K562 (cell line): ENCODE measurements at regions not wholly inside any gene's neighbourhood (a gene's known extent, or its start where the extent isn't known, plus 50 kb on each side); places are given as distances from the start of the nearest gene placed in this dataset.

ENCODE experiments used
- ARID2 ChIP-seq: fragments of 450-650 bp; IDR thresholded peaks from 2 replicates; pipeline ENCODE4 v1.6.1; 2017; ENCODE audit warnings: antibody characterized with exemption, mild to moderate bottlenecking
- BCL6 ChIP-seq: fragments of 250-450 bp; sonication (Bioruptor Pico); IDR thresholded peaks from 2 replicates; pipeline ENCODE4 v1.4.0; 2020
- BHLHE40 ChIP-seq: IDR thresholded peaks from 2 replicates; pipeline ENCODE4 v1.6.1; 2011; ENCODE audit warnings: low read length, improper control_type of control experiment
- FOXO4 ChIP-seq: fragments of 450-650 bp; formaldehyde crosslinking; IDR thresholded peaks from 2 replicates; pipeline ENCODE4 v1.4.0; 2020; ENCODE audit warnings: mild to moderate bottlenecking, moderate library complexity
- GATAD2A ChIP-seq: fragments of 450-650 bp; IDR thresholded peaks from 2 replicates; pipeline ENCODE4 v1.6.1; 2017
- HMG20A ChIP-seq: fragments of 450-650 bp; formaldehyde crosslinking; conservative IDR thresholded peaks from 2 replicates; pipeline ENCODE4 v1.4.0; 2020; ENCODE audit warnings: mild to moderate bottlenecking, mixed read lengths
- HOMEZ ChIP-seq: fragments of 250-450 bp; sonication (Bioruptor Pico); IDR thresholded peaks from 2 replicates; pipeline ENCODE4 v1.4.0; 2020; ENCODE audit warnings: mild to moderate bottlenecking, moderate library complexity
- ID3 ChIP-seq, 2 experiments: fragments of 250-450 bp in 1 of 2; fragments of 450-650 bp in 1 of 2; sonication (Bioruptor Pico) in 1 of 2; IDR thresholded peaks; 2 replicates each; pipeline versions ENCODE4 v1.6.1 to v1.8.0; 2016 to 2021; ENCODE audit warnings: mild to moderate bottlenecking in 2 of 2, moderate library complexity in 2 of 2, missing compliant biosample characterization in 1 of 2, missing genetic modification characterization in 1 of 2
- KAT7 ChIP-seq: sonication (generic); formaldehyde crosslinking; IDR thresholded peaks from 2 replicates; pipeline ENCODE4 v1.8.0; 2022; ENCODE audit warnings: missing genetic modification reagents, mild to moderate bottlenecking, borderline replicate concordance
- KLF1 ChIP-seq: fragments of 450-650 bp; IDR thresholded peaks from 2 replicates; pipeline ENCODE4 v1.6.1; 2016; ENCODE audit warnings: missing genetic modification characterization, missing compliant biosample characterization
- MECOM ChIP-seq: fragments of 250-450 bp; sonication (Bioruptor Pico); IDR thresholded peaks from 2 replicates; pipeline ENCODE4 v1.8.0; 2022; ENCODE audit warnings: inconsistent platforms
- NFATC3 ChIP-seq: fragments of 450-650 bp; IDR thresholded peaks from 2 replicates; pipeline ENCODE4 v1.6.1; 2017; ENCODE audit warnings: mild to moderate bottlenecking
- NR1H2 ChIP-seq: sonication (generic); formaldehyde crosslinking; IDR thresholded peaks from 2 replicates; pipeline ENCODE4 v1.4.0; 2020; ENCODE audit warnings: mild to moderate bottlenecking, missing genetic modification reagents
- PCBP1 ChIP-seq: fragments of 200-400 bp; formaldehyde crosslinking; IDR thresholded peaks from 2 replicates; pipeline ENCODE4 v1.6.1; 2018; ENCODE audit warnings: mild to moderate bottlenecking, low read depth, low read length; ENCODE audit not compliant: poor library complexity, severe bottlenecking
- PHF21A ChIP-seq: fragments of 450-650 bp; IDR thresholded peaks from 2 replicates; pipeline ENCODE4 v1.6.1; 2017; ENCODE audit warnings: low read depth, borderline replicate concordance
- POLR2AphosphoS2 ChIP-seq: IDR thresholded peaks from 2 replicates; pipeline ENCODE4 v1.6.1; 2012; ENCODE audit warnings: low read length, improper control_type of control experiment
- RBM25 ChIP-seq: fragments of 200-400 bp; formaldehyde crosslinking; IDR thresholded peaks from 2 replicates; pipeline ENCODE4 v1.6.1; 2018; ENCODE audit warnings: low read length, low read depth, moderate library complexity; ENCODE audit not compliant: severe bottlenecking
- SIN3B ChIP-seq: fragments of 450-650 bp; IDR thresholded peaks from 2 replicates; pipeline ENCODE4 v1.6.1; 2017; ENCODE audit warnings: low read depth, mild to moderate bottlenecking, moderate library complexity
- SRF ChIP-seq, 2 experiments: fragments of 250-450, 450-650 bp in 1 of 2; sonication (Bioruptor Pico) in 1 of 2; sonication (generic) in 1 of 2; formaldehyde crosslinking; IDR thresholded peaks; 2 replicates each; pipeline versions ENCODE4 v1.5.0 to v1.5.1; 2020 to 2022; ENCODE audit warnings: mild to moderate bottlenecking in 1 of 2, missing genetic modification reagents in 1 of 2
- SRSF1 ChIP-seq: fragments of 200-400 bp; formaldehyde crosslinking; IDR thresholded peaks from 2 replicates; pipeline ENCODE4 v1.6.1; 2017; ENCODE audit warnings: mild to moderate bottlenecking, low read depth, low read length, moderate library complexity
- TAF1 ChIP-seq: IDR thresholded peaks from 2 replicates; pipeline ENCODE4 v1.6.1; 2011; ENCODE audit warnings: mild to moderate bottlenecking, low read length, moderate library complexity; ENCODE audit not compliant: insufficient read depth, control insufficient read depth, severe bottlenecking; ENCODE audit errors: extremely low read depth
- TAL1 ChIP-seq: fragments of 450-650 bp; IDR thresholded peaks from 2 replicates; pipeline ENCODE4 v1.6.1; 2016; ENCODE audit warnings: mild to moderate bottlenecking
- ZNF140 ChIP-seq: fragments of 250-450 bp; sonication (Bioruptor Pico); IDR thresholded peaks from 2 replicates; pipeline ENCODE4 v1.8.0; 2021; ENCODE audit warnings: moderate library complexity, mild to moderate bottlenecking, inconsistent platforms
- ZNF212 ChIP-seq: fragments of 450-650 bp; formaldehyde crosslinking; IDR thresholded peaks from 2 replicates; pipeline ENCODE4 v1.4.0; 2020; ENCODE audit warnings: mild to moderate bottlenecking
- ZNF263 ChIP-seq: sonication (generic); formaldehyde crosslinking; IDR thresholded peaks from 2 replicates; pipeline ENCODE4 v1.8.0; 2022; ENCODE audit warnings: mild to moderate bottlenecking, missing genetic modification reagents, borderline replicate concordance
- ZNF3 ChIP-seq: fragments of 250-450 bp; sonication (Bioruptor Pico); IDR thresholded peaks from 2 replicates; pipeline ENCODE4 v1.5.0; 2021; ENCODE audit warnings: mild to moderate bottlenecking, moderate library complexity
- ZNF551 ChIP-seq: fragments of 250-450 bp; sonication (Bioruptor Pico); IDR thresholded peaks from 2 replicates; pipeline ENCODE4 v1.5.0; 2021; ENCODE audit warnings: mild to moderate bottlenecking, moderate library complexity
- ZNF695 ChIP-seq: fragments of 450-650 bp; formaldehyde crosslinking; IDR thresholded peaks from 2 replicates; pipeline ENCODE4 v1.4.0; 2020; ENCODE audit warnings: mild to moderate bottlenecking, moderate library complexity
- ZNF76 ChIP-seq: fragments of 250-450 bp; sonication (Bioruptor Pico); IDR thresholded peaks from 2 replicates; pipeline ENCODE4 v1.4.0; 2020; ENCODE audit warnings: mild to moderate bottlenecking, moderate library complexity, borderline replicate concordance
- ZNF77 ChIP-seq: fragments of 250-450 bp; sonication (Bioruptor Pico); IDR thresholded peaks from 2 replicates; pipeline ENCODE4 v1.5.0; 2020

DNA sequence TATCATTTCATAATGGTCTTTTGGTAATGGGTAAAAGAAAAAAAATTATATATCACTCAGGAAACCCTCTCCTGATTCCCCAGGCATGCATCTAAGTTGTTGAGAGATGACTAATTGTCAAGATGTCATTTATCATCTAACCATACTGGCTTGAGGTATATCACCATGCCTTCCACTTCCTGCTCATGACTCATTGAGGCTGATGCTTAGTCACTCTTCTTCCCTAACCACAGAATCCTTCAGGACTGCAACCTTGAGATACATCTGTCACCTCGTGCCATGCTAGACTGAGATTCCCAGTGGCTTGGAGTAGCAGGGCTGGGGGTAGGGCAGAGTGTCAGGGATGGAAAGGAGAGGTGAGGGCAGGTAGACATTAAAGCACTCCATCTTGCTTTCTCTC lies 782.5 kb upstream of the INTU start (continued):
- peak; percentile 70; the same call in 1 of the 2 replicates for TF ChIP-seq MECOM
- 0 out of 2 replicates have a peak, but pooled peaks have one; percentile 14 for TF ChIP-seq PHF21A
- no peak for TF ChIP-seq FOXO4
- TF ChIP-seq ZNF695 (CRISPR knock-in tag) = no peak
- peak; percentile 87 for TF ChIP-seq BHLHE40
- no peak for TF ChIP-seq PCBP1
- TF ChIP-seq RBM25 = no peak
- TF ChIP-seq ZNF77 = no peak
- TF ChIP-seq ARID2 = no peak
- TF ChIP-seq ID3 (CRISPR knock-in tag; IDR thresholded peaks at IDR 0.05) = no peak
- TF ChIP-seq ID3 (tag; IDR thresholded peaks at IDR 0.05) = no peak
- TF ChIP-seq SIN3B = no peak
- no peak for TF ChIP-seq KAT7
- TF ChIP-seq SRSF1 = no peak
- TF ChIP-seq SRF (CRISPR knock-in tag; IDR thresholded peaks at IDR 0.05) = no peak
- TF ChIP-seq GATAD2A = peak; percentile 62; the same call in 1 of the 2 replicates
- no peak for TF ChIP-seq BCL6 (CRISPR knock-in tag)
- no peak for TF ChIP-seq TAF1
- TF ChIP-seq ZNF212 (CRISPR knock-in tag) = no peak
- TF ChIP-seq ZNF3 (CRISPR knock-in tag) = no peak
- no peak for TF ChIP-seq POLR2AphosphoS2
- TF ChIP-seq ZNF140 (CRISPR knock-in tag) = no peak
- TF ChIP-seq NFATC3 = 0 out of 2 replicates have a peak, but pooled peaks have one; percentile 14
- no peak for TF ChIP-seq NR1H2 (CRISPR knock-in tag)
- no peak for TF ChIP-seq KLF1 (tag)
- TF ChIP-seq TAL1 = peak; percentile 74
- TF ChIP-seq HOMEZ (CRISPR knock-in tag) = no peak
- no peak for TF ChIP-seq HMG20A (CRISPR knock-in tag)
- TF ChIP-seq ZNF263 = no peak
- TF ChIP-seq ZNF76 (CRISPR knock-in tag) = no peak
- no peak for TF ChIP-seq ZNF551
